ENCODE measurements at regions not wholly inside any gene's neighbourhood (a gene's known extent, or its start where the extent isn't known, plus 50 kb on each side); places are given as distances from the start of the nearest gene placed in this dataset.

DNA sequence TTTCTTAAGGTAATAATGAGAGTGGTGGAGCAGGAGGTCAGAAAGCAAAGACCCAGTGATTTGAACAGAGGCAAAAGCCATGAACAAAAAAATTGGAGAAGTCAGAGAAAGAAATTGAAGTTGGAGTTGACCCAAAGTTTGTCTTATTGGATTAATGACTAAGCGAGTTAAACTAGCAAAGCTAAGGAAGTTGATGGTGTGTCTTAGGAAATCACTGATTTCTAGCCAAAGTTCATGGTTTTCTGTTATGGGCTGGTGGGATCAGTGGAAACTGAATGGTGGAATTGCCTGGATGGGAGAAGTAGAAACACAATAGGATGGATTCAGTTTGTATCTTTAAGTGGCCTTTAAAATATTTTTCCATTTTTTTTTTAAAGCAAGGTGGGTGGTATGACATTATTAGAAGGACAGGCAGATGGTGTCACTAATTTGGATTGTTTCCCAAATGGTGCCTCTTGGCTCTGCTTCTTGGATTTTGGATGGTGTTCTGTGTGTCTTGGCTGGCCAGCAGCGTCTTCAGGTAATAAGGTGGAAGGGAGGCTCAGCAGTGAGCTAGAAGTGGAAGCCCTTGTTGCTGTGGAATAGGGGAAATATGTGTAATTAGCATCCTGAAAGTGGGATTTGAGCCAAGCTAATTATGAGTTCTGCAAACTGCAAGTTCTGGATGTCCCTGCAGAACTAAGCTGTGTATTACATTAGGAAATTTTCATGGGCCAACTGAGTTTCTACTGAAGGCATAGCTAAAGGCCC, 302.9 kb downstream of the LMO7 start:
- no peak for DNase-seq (ENCODE audit: low spot score)

DNA sequence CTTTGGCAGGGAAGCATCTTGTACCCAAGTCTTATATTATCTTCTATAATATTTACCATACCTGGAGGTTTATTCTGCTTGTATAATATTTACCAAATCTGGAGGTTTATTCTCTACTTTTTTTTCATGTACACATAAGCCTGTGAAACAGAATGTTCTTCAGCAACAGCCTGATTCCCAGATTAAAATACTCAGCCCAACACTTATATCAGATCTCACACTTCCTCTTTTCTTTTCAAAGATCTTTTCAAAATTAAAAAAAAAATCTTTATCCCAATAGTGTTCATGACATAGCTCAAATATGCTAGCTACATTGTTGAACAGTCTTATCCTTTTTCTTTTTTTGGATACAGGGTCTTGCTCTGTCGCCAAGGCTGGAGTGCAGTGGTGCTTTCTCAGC, 300.7 kb downstream of the LMO7 start:
- DNase-seq (ENCODE audit: low spot score), result no peak

DNA sequence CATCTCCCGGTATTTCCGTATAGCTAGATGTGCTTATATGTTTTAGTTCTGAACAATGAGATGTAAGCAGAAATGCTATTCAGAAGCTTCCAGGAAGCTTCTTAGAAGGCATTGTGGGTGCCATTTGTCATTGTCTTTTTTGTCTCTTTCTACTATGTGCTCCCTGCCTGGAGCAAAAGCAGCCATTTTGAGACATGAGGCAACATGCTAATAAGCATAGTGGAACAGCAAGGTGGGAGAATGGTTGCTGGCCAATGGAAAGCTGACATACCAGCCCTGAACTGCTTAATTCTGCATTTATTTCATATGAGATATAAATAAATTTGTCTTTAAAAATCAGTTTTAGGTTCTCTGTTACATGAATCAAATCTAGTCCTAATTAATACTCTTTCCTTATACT, 299.7 kb downstream of the LMO7 start:
- no peak for DNase-seq (ENCODE audit: low spot score)

DNA sequence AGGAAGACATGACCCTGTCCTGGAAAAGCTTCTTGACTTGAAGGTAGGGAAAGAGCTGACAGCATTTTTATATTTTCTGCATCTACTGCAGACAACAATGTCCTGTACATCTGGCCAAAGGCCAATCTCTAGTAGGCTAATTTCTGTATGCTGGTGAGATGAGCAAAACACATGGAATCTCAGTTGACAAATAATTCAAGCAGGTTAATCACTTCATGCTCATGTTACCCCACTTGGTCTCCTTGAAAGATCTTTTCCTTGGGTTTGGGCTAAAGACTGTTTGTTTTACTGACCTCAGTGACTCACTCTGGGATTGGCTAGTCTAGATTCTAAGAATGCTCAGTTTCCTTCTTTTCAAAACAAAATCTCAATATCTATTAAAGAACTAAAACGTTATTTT, 298.8 kb downstream of the LMO7 start:
- peak; percentile 29 for DNase-seq (ENCODE audit: low spot score)

DNA sequence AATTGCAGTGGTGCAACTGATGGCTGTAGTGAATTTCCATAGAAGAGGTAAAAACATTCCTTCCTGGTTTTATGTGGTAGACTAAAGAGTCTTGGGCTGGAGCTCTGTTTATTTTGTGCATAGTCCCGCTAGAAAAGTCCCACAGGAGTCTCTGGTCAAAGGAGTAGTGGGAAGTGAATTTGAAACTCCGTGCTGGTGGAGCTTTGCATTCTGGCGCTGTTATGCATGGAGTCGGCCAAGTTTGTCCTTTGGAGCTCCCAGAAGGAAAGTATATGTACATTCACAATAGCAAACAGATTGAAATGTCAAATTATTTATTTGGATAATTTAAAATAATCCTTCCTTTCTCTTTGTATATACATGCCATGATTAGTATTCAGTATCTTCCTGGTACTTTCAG, 296.5 kb downstream of the LMO7 start:
- no peak for DNase-seq (ENCODE audit: low spot score)

DNA sequence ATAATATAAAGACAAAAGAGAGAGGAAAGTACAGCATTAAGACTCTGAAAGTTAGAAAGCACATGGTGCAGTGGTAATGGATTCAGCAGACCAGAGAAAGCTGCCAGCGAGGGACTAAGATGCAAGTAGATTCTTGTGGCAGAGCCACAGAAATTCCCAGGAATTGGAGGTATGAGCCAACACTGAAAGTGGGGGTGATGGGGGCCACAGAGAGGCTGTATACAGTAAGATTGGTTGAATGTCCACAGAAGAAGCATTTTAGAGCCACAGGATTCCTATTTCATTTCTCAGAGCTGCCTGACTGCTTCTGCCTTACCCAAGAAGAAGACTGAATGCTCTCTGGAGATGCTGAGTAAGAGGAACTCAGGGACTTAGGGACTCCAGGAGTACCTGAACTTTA, 295.0 kb downstream of the LMO7 start:
- DNase-seq (ENCODE audit: low spot score), result peak; percentile 20

DNA sequence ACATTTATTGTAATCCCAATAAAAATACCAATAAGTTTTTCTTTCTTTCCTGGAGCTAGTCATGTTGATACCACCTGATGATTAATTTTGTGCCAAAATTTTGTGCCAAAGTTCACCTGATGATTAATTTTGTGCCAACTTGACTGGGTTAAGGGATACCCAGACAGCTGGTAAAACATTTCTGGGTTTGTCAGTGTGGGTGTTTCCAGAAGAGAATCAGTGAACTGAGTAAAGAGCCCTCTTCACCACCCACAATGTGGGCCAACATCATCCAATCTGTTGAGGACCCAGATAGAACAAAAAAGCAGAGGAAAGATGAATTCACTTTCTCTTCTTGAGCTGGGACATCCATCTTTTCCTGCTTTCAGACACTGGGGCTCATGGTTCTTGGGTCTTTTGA, 292.9 kb downstream of the LMO7 start:
- DNase-seq (ENCODE audit: low spot score), result no peak

DNA sequence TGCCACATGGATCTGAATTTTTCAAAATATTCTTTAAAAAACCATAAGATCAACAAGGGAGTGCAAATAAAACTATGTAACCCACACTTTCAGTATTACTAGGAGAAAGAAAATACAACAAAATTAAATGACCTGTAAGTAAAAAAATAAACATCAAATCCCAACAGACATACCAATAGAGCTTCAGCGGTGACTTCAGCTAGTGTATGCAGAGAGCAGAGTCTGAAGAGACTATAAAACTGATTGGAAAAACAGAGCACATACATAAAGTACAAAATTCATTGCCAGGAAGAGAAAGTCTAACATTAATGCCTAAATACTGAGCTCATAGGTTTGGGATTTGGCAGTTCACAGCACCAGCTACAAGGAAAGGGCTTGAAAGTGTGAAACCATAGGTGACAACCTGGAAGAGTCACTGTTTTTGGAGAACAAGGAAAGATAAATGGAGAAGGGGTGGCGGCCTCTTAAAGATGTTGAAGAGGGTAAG, 291.1 kb downstream of the LMO7 start:
- no peak for DNase-seq (ENCODE audit: low spot score)

DNA sequence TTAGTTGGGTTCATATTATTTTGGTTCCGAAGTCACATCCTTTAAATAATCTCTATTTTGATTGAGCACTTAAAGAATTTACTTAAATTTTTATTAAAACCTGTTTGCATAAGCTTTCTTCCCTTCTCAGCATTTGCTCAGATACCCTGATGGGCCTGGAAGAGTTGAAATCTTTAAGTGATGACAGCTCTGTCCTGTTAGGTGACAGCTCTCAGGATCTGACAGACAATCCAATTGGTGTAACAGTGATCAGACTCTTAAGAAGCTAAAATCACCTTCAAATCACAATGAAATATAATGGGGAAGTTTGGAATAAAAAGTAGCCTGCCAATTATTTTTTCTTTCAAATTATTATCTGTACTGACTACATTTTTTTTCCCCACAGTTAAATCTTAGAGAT, 284.4 kb downstream of the LMO7 start:
- DNase-seq (ENCODE audit: low spot score), result no peak

DNA sequence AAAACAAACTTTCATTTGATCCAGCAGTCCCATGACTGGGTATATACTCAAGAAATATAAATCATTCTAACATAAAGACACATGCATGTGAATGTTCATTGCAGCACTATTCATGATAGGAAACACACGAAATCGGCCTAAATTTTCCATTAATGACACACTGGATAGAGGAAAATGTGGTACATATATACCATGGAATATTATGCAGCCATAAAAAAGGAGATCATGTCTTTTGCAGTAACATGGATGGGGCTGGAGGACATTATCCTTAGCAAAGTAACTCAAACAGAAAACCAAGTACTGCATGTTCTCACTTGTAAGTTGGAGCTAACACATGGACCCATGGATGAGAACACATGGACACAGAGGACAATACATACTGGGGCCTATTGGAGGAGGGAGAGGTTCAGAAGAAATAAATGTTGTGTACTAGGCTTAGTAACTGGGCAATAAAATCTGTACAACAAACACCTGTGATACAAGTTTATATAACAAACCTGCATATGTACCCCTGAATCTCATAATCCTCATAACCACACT, 283.6 kb downstream of the LMO7 start:
- no peak for DNase-seq (ENCODE audit: low spot score)

DNA sequence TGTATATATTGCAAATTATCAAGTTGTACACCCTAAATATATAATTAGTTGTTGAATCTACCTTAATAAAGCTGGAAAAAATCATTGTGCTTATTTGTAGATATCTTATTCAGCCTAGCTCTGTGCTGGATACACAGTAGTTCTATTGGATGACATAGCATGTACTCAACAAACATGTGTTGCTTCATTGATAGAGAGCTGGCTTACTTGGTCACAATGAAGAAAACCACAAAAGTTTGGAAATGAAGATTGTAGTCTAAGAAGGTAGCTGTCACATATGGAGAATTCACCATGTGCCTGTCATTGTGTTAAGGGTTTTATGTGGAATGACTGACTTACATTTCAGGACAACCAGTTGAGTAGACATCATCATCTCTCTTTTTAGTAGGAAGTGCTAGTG, 278.9 kb downstream of the LMO7 start:
- DNase-seq (ENCODE audit: low spot score), result no peak

DNA sequence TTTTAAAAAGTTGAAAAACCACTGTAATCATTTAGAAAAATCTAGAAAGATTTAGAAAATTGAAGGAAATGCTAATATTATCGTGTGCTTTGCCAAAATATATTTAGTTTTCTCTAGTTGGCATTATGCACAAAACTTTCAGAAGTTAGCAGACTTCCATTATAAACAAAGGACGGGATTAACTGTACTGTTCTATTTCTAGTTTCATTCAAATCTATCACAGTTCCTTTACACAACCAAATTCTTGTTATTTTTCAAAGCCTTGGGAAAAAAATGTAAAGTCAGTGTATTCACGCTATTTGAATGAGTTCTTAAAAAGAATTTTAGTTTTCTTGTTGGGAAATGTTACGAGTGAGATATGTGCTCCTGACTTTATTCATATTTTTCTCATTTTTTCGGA, 277.8 kb downstream of the LMO7 start:
- DNase-seq (ENCODE audit: low spot score), result no peak

DNA sequence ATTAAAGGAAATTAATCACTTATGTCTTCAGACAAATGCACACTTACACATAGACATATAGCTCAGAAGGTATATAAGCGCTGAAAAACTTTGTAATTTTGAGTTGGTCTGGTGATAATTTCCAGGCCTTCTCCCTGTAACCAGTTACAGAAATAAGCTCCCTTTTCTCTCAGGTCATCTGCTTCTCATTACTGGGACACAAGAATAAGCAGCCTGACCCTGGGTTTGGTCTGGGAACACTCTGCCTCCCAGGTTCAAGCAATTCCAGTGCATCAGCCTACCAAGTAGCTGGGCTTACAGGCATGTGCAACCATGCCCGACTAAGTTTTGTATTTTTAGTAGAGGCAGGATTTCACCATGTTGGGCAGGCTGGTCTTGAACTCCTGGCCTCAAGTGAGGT, 274.5 kb downstream of the LMO7 start:
- DNase-seq (ENCODE audit: low spot score), result no peak

Measured in AG08395 (cell line).